Tibial artery (tissue), 4 donors: ENCODE measurements at regions not wholly inside any gene's neighbourhood (a gene's known extent, or its start where the extent isn't known, plus 50 kb on each side); places are given as distances from the start of the nearest gene placed in this dataset.

ENCODE experiments used
- DNase-seq, 2 donors: peaks; one replicate each; pipeline ENCODE4 v3.0.0-alpha.2; 2019
- H3K27ac ChIP-seq, 2 donors: fragments of 200-600 bp; sonication (generic) in 1 of 2; 1 replicate in 1 of 2; 2 replicates in 1 of 2; pipeline ENCODE4 v1.5.1; 2018 to 2019; ENCODE audit warnings: mild to moderate bottlenecking in 1 of 2
- H3K27me3 ChIP-seq, 2 donors: fragments of 200-600 bp; sonication (generic) in 1 of 2; one replicate each; pipeline versions ENCODE4 v1.5.1 to v1.6.0; 2016 to 2019
- H3K36me3 ChIP-seq, 3 donors: fragments of 200-600 bp; sonication (generic) in 2 of 3; one replicate each; pipeline ENCODE4 v1.5.1; 2016 to 2019; ENCODE audit warnings: mild to moderate bottlenecking in 2 of 3
- H3K4me1 ChIP-seq, 4 donors: fragments of 200-600 bp; sonication (generic) in 2 of 4; 1 replicate in 3 of 4; 2 replicates in 1 of 4; pipeline ENCODE4 v1.5.1; 2016 to 2019
- H3K4me3 ChIP-seq, 2 donors: fragments of 200-600 bp; sonication (generic) in 1 of 2; 1 replicate in 1 of 2; 2 replicates in 1 of 2; pipeline ENCODE4 v1.5.1; 2018 to 2019; ENCODE audit warnings: mild to moderate bottlenecking in 2 of 2
- H3K9me3 ChIP-seq, 3 donors: fragments of 200-600 bp; sonication (generic) in 1 of 3; one replicate each; pipeline ENCODE4 v1.5.1; 2016 to 2019
- CTCF ChIP-seq, 2 experiments: fragments of 200-600 bp in 1 of 2; fragments of 450-650 bp in 1 of 2; IDR thresholded peaks; one replicate each; pipeline ENCODE4 v1.5.1; 2017 to 2019; ENCODE audit warnings: antibody characterized with exemption in 2 of 2, mild to moderate bottlenecking in 1 of 2, moderate library complexity in 1 of 2
- intact Hi-C: fragments of 100-400 bp; cut with DNase I; formaldehyde crosslinking; loops from one replicate; pipeline ENCODE4 v1.15.0; 2023; ENCODE audit warnings: low total_unique reads

GRCh38 chr9:29799227-29799626 lies 2225.9 kb upstream of the C9orf72 start:
- no peak overlapping the region for H3K27ac ChIP-seq
- H3K4me3 ChIP-seq, result no peak overlapping the region
- DNase-seq, result no peak
- H3K27me3 ChIP-seq, result no peaks in the 10 kb centered on the region
- no peak for TF ChIP-seq CTCF (IDR thresholded peaks at IDR 0.05)
- no peaks in the 10 kb centered on the region for H3K4me1 ChIP-seq
- H3K9me3 ChIP-seq, result no peaks in the 10 kb centered on the region
- intact Hi-C loops, result no loop called here
- no peaks in the 10 kb centered on the region for H3K36me3 ChIP-seq

GRCh38 chr9:29800821-29801220 lies 2227.5 kb upstream of the C9orf72 start:
- no peaks in the 10 kb centered on the region for H3K4me1 ChIP-seq
- intact Hi-C loops, result no loop called here

GRCh38 chr9:29802454-29802853 lies 2229.2 kb upstream of the C9orf72 start:
- Histone ChIP-seq H3K9me3 (no peaks in the 10 kb centered on the region), H3K27me3 (no peaks in the 10 kb centered on the region), H3K4me1 (no peaks in the 10 kb centered on the region), H3K4me3 (no peak overlapping the region), H3K27ac (no peak overlapping the region), H3K36me3 (no peaks in the 10 kb centered on the region)
- no peak for TF ChIP-seq CTCF (IDR thresholded peaks at IDR 0.05)
- no peak for DNase-seq
- intact Hi-C loops, result no loop called here

More at GRCh38 chr9:29800821-29801220, 2227.5 kb upstream of the C9orf72 start:
- no peak for TF ChIP-seq CTCF (IDR thresholded peaks at IDR 0.05)
- no peaks in the 10 kb centered on the region for H3K27me3 ChIP-seq
- H3K9me3 ChIP-seq, result no peaks in the 10 kb centered on the region
- no peak overlapping the region for H3K27ac ChIP-seq
- no peaks in the 10 kb centered on the region for H3K36me3 ChIP-seq
- DNase-seq, result no peak
- no peak overlapping the region for H3K4me3 ChIP-seq

GRCh38 chr9:29806937-29807618 lies 2233.8 kb upstream of the C9orf72 start:
- Histone ChIP-seq H3K27me3 (no peaks in the 10 kb centered on the region), H3K9me3 (peaks cover 0 to 5% (median 0%) of the 10 kb centered on the region in 3 donors), H3K4me1 (no peaks in the 10 kb centered on the region), H3K36me3 (no peaks in the 10 kb centered on the region), H3K27ac (no peak overlapping the region), H3K4me3 (no peak overlapping the region)
- intact Hi-C loops, result no loop called here
- no peak for TF ChIP-seq CTCF (IDR thresholded peaks at IDR 0.05)
- no peak for DNase-seq

GRCh38 chr9:29816954-29817703 lies 2243.8 kb upstream of the C9orf72 start:
- no peaks in the 10 kb centered on the region for H3K27me3 ChIP-seq
- no peaks in the 10 kb centered on the region for H3K4me1 ChIP-seq
- H3K36me3 ChIP-seq, result no peaks in the 10 kb centered on the region
- intact Hi-C loops, result no loop called here
- no peak for TF ChIP-seq CTCF (IDR thresholded peaks at IDR 0.05)
- peaks cover 0 to 12% (median 3%) of the 10 kb centered on the region in 3 donors for H3K9me3 ChIP-seq
- no peak for DNase-seq
- no peak overlapping the region for H3K4me3 ChIP-seq
- H3K27ac ChIP-seq, result no peak overlapping the region
